K562 (cell line): ENCODE measurements at regions not wholly inside any gene's neighbourhood (a gene's known extent, or its start where the extent isn't known, plus 50 kb on each side); places are given as distances from the start of the nearest gene placed in this dataset.

Experiments used
- ATAC-seq: fragments of 200-7000 bp; cut with Tn5 transposase; 3 replicates; pipeline ENCODE4 v1.9.1; 2020; ENCODE audit warnings: moderate library complexity
- BruUV-seq: library from RNA; stranded (reverse); fragments of 400-500 nt; replicated peaks from 2 replicates; lab custom pipeline; 2021; lab: Mats Ljungman, UMichigan
- CTCF ChIA-PET: fragments of 300-600 bp; formaldehyde crosslinking; extraction: SDS; loops from one replicate; lab custom pipeline; 2021; ENCODE audit warnings: low intra/inter-chr PET ratio; lab: Yijun Ruan, JAX
- POLR2A ChIA-PET: fragments of 300-600, 350-650 bp; sonication (Branson Sonifier 250); formaldehyde crosslinking; extraction: SDS; loops from one replicate; lab custom pipeline; 2021; ENCODE audit warnings: antibody characterized with exemption, inconsistent platforms; lab: Yijun Ruan, JAX
- DNase-seq, 4 experiments: peaks; one replicate each; pipeline versions ENCODE4 v3.0.0 to v3.0.0-alpha.2; 2011 to 2018; ENCODE audit warnings: low spot score in 3 of 4, mixed read lengths in 3 of 4; ENCODE audit errors: extremely low read depth in 1 of 4
- FAIRE-seq: peaks from 2 replicates; lab custom pipeline; 2011; peaks lifted over from hg19 to GRCh38; lab: Jason Lieb, UNC
- H2AFZ ChIP-seq: 2 replicates; pipeline ENCODE4 v1.6.0; 2011; ENCODE audit warnings: low read depth, low read length, control low read depth, inconsistent platforms
- H3K27ac ChIP-seq: fragments of 200-600 bp; 3 replicates; pipeline ENCODE4 v1.8.0; 2011; ENCODE audit warnings: low read depth, mild to moderate bottlenecking, control low read depth, inconsistent platforms, low read length, moderate library complexity, mixed read lengths; ENCODE audit errors: extremely low read depth
- H3K27me3 ChIP-seq, 2 experiments: fragments of 300-600 bp in 1 of 2; 2 replicates in 1 of 2; 3 replicates in 1 of 2; pipeline versions ENCODE4 v1.6.0 to v1.8.0; 2011; ENCODE audit warnings: inconsistent platforms in 2 of 2, low read length in 2 of 2, mild to moderate bottlenecking in 1 of 2, mixed read lengths in 1 of 2, moderate library complexity in 1 of 2; ENCODE audit not compliant: control insufficient read depth in 2 of 2, insufficient read depth in 2 of 2
- H3K36me3 ChIP-seq: fragments of 300-600 bp; 3 replicates; pipeline ENCODE4 v1.8.0; 2011; ENCODE audit warnings: mild to moderate bottlenecking, low read length, inconsistent platforms; ENCODE audit not compliant: control insufficient read depth, insufficient read depth
- H3K4me1 ChIP-seq, 2 experiments: fragments of 200-600 bp in 1 of 2; replicated peaks in 1 of 2; 2 replicates in 1 of 2; 3 replicates in 1 of 2; pipeline versions ENCODE4 v1.5.1 to v1.8.0; 2011; ENCODE audit warnings: inconsistent platforms in 2 of 2, low read length in 2 of 2, mild to moderate bottlenecking in 1 of 2, mixed read lengths in 1 of 2, moderate library complexity in 1 of 2; ENCODE audit not compliant: control insufficient read depth in 2 of 2, insufficient read depth in 2 of 2
- H3K4me2 ChIP-seq: 2 replicates; pipeline ENCODE4 v1.6.1; 2011; ENCODE audit warnings: low read length, control low read depth, inconsistent platforms, mixed read lengths; ENCODE audit not compliant: insufficient read depth
- H3K4me3 ChIP-seq: fragments of 200-600 bp; sonication (generic), shearing (Covaris generic); 2 replicates; pipeline ENCODE4 v1.5.1; 2016; ENCODE audit warnings: control low read depth, inconsistent platforms
- H3K79me2 ChIP-seq: fragments of 200-600 bp; 3 replicates; pipeline ENCODE4 v1.8.0; 2011; ENCODE audit warnings: low read length, inconsistent platforms; ENCODE audit not compliant: control insufficient read depth, insufficient read depth
- H3K9ac ChIP-seq, 2 experiments: 2 replicates each; pipeline versions ENCODE4 v1.6.0 to v1.6.1; 2011; ENCODE audit warnings: low read depth in 2 of 2, low read length in 2 of 2, control low read depth in 1 of 2, inconsistent platforms in 1 of 2, mild to moderate bottlenecking in 1 of 2, mixed read lengths in 1 of 2; ENCODE audit not compliant: insufficient read depth in 1 of 2
- H3K9me1 ChIP-seq: one replicate; pipeline ENCODE4 v1.6.0; 2011; ENCODE audit warnings: inconsistent platforms, mild to moderate bottlenecking, low read length, moderate library complexity; ENCODE audit not compliant: control insufficient read depth, insufficient read depth
- H3K9me3 ChIP-seq: replicated peaks from 2 replicates; pipeline ENCODE4 v1.5.1; 2011; ENCODE audit warnings: low read depth, low read length, inconsistent platforms; ENCODE audit not compliant: control insufficient read depth, insufficient read depth
- H4K20me1 ChIP-seq: replicated peaks from 2 replicates; pipeline ENCODE4 v1.6.1; 2011; ENCODE audit warnings: low read length, inconsistent platforms, mixed read lengths; ENCODE audit not compliant: control insufficient read depth, insufficient read depth
- ATF4 ChIP-seq: fragments of 450-650 bp; formaldehyde crosslinking; IDR thresholded peaks from 2 replicates; pipeline ENCODE4 v1.4.0; 2022; ENCODE audit warnings: mild to moderate bottlenecking, moderate library complexity
- ATF7 ChIP-seq: fragments of 450-650 bp; IDR thresholded peaks from 2 replicates; pipeline ENCODE4 v1.7.1; 2014; ENCODE audit warnings: mild to moderate bottlenecking, moderate library complexity
- BRCA1 ChIP-seq, 2 experiments: fragments of 450-650 bp in 1 of 2; sonication (generic) in 1 of 2; formaldehyde crosslinking in 1 of 2; IDR thresholded peaks; 2 replicates each; pipeline versions ENCODE4 v1.5.0 to v1.6.1; 2017 to 2020; ENCODE audit warnings: mild to moderate bottlenecking in 1 of 2, missing genetic modification reagents in 1 of 2
- HMGN3 ChIP-seq: IDR thresholded peaks from 2 replicates; pipeline ENCODE4 v1.6.1; 2011; ENCODE audit warnings: borderline replicate concordance, low read depth, mild to moderate bottlenecking, mixed read lengths, low read length; ENCODE audit not compliant: insufficient read length; ENCODE audit errors: extremely low read depth
- L3MBTL2 ChIP-seq: fragments of 450-650 bp; IDR thresholded peaks from 2 replicates; pipeline ENCODE4 v1.6.1; 2016; ENCODE audit warnings: mild to moderate bottlenecking, moderate library complexity
- MCM5 ChIP-seq: fragments of 450-650 bp; IDR thresholded peaks from 2 replicates; pipeline ENCODE4 v1.6.1; 2016; ENCODE audit warnings: low read depth
- PBX2 ChIP-seq, 2 experiments: IDR thresholded peaks in 1 of 2; conservative IDR thresholded peaks in 1 of 2; 2 replicates each; pipeline ENCODE4 v1.6.1; 2016; ENCODE audit warnings: low read depth in 2 of 2, mild to moderate bottlenecking in 1 of 2, missing compliant biosample characterization in 1 of 2, missing genetic modification characterization in 1 of 2, moderate library complexity in 1 of 2
- SOX6 ChIP-seq: fragments of 450-650 bp; IDR thresholded peaks from 2 replicates; pipeline ENCODE4 v1.6.1; 2014; ENCODE audit warnings: mild to moderate bottlenecking
- SP1 ChIP-seq: sonication (generic); formaldehyde crosslinking; IDR thresholded peaks from 2 replicates; pipeline ENCODE4 v1.8.1; 2022; ENCODE audit warnings: mild to moderate bottlenecking, missing genetic modification reagents
- TBP ChIP-seq: optimal IDR thresholded peaks from 2 replicates; pipeline ENCODE3; 2011; ENCODE audit warnings: low read depth, low read length, improper control_type of control experiment
- TEAD2 ChIP-seq: fragments of 450-650 bp; IDR thresholded peaks from 2 replicates; pipeline ENCODE4 v1.6.1; 2016; ENCODE audit warnings: missing genetic modification characterization, control low read depth, missing compliant biosample characterization
- TFAP4 ChIP-seq: sonication (generic); formaldehyde crosslinking; IDR thresholded peaks from 2 replicates; pipeline ENCODE4 v1.8.0; 2022; ENCODE audit warnings: missing genetic modification reagents, mild to moderate bottlenecking, moderate library complexity, borderline replicate concordance
- ZBTB26 ChIP-seq: fragments of 450-650 bp; formaldehyde crosslinking; IDR thresholded peaks from 2 replicates; pipeline ENCODE4 v1.4.0; 2022; ENCODE audit warnings: missing genetic modification characterization
- ZNF584 ChIP-seq: fragments of 200-800 bp; sonication (Bioruptor generic); IDR thresholded peaks from 2 replicates; pipeline ENCODE4 v1.6.1; 2016; ENCODE audit warnings: low read depth, mild to moderate bottlenecking, missing genetic modification characterization, missing compliant biosample characterization
- ZNF766 ChIP-seq: fragments of 200-800 bp; sonication (Bioruptor generic); conservative IDR thresholded peaks from 2 replicates; pipeline ENCODE4 v1.6.1; 2016; ENCODE audit warnings: missing genetic modification characterization, missing compliant biosample characterization
- WGBS: fragments of 100-300 bp; shearing (Covaris generic); methylation state at CpG from one replicate; pipeline ENCODE4 v1.1.6; 2016; ENCODE audit warnings: low coverage, mixed read lengths; ENCODE audit not compliant: insufficient coverage; ENCODE audit errors: missing lambda C conversion rate; 5-methylcytosine and 5-hydroxymethylcytosine counted together
- in situ Hi-C: fragments of 300-500 bp; cut with MboI; formaldehyde crosslinking; loops from 4 replicates; pipeline ENCODE4 v1.15.0; 2018; ENCODE audit warnings: inconsistent platforms, mixed read lengths
- intact Hi-C: fragments of 100-400 bp; cut with micrococcal nuclease; formaldehyde crosslinking; loops from 2 replicates; pipeline ENCODE4 v1.14.2; 2022

GRCh38 chr2:12168791-12169388, 422.5 kb downstream of the LPIN1 start:
- Histone ChIP-seq H2AFZ (peak overlapping the region; percentile 65), H3K9ac (no peak overlapping the region; a peak in 1 of 4 replicates), H4K20me1 (no peaks in the 10 kb centered on the region), H3K27me3 (no peaks in the 10 kb centered on the region), H3K4me2 (no peak overlapping the region), H3K9me1 (no peaks in the 10 kb centered on the region), H3K27ac (peak overlapping the region; percentile 51; the same call in 1 of the 3 replicates), H3K9me3 (no peaks in the 10 kb centered on the region), H3K4me3 (no peak overlapping the region), H3K4me1 (peaks cover 12 to 17% of the 10 kb centered on the region in 2 experiments; a peak in 4 of 5 replicates), H3K79me2 (no peaks in the 10 kb centered on the region), H3K36me3 (no peaks in the 10 kb centered on the region)
- DNase-seq (peak in 2 of 4 experiments; percentile 30 to 44), FAIRE-seq (peak; percentile 23), ATAC-seq (peak; percentile 59)
- intact Hi-C loops = loop anchor here (2.0 to 10.0 kb wide), 3 partner anchors 114 to 838 kb away; no protein-coding TSS in a partner anchor
- 40% methylated on average over 4 of the region's 4 CpGs for WGBS
- ChIA-PET CTCF (no interaction called here), POLR2A (interaction anchor here (0.8 to 1.3 kb wide), 3 partner anchors 8 to 221 kb away, joined by 3 to 7 read pairs (median 3); no protein-coding TSS in a partner anchor)
- in situ Hi-C loops = loop anchor here (25.0 kb wide), 1 partner anchor 543 kb away; the partner anchor contains the start of gene TRIB2
- no TSS peak for BruUV-seq
- TF ChIP-seq TFAP4 (CRISPR knock-in tag) (0 out of 2 replicates have a peak, but pooled peaks have one; percentile 17), PBX2 (CRISPR knock-in tag; IDR thresholded peaks at IDR 0.05; ENCODE audit: low read depth) (no peak), PBX2 (tag; conservative IDR thresholded peaks at IDR 0.05; ENCODE audit: low read depth) (0 out of 2 replicates have a peak, but pooled peaks have one; percentile 11), TBP (no peak), TEAD2 (tag) (0 out of 2 replicates have a peak, but pooled peaks have one; percentile 30), ATF7 (no peak; the same call in 1 of the 2 replicates), MCM5 (no peak), SOX6 (no peak), ZNF766 (CRISPR knock-in tag) (peak; percentile 28; the same call in 1 of the 2 replicates), ZNF584 (CRISPR knock-in tag) (no peak; the same call in 1 of the 2 replicates), L3MBTL2 (0 out of 2 replicates have a peak, but pooled peaks have one; percentile 35), ZBTB26 (CRISPR knock-in tag) (no peak), SP1 (no peak), BRCA1 (IDR thresholded peaks at IDR 0.05) (no peak), BRCA1 (CRISPR knock-in tag; IDR thresholded peaks at IDR 0.05) (no peak), HMGN3 (no peak), ATF4 (CRISPR knock-in tag) (no peak)
